HG02852 (cell line): ENCODE measurements at regions not wholly inside any gene's neighbourhood (a gene's known extent, or its start where the extent isn't known, plus 50 kb on each side); places are given as distances from the start of the nearest gene placed in this dataset.

Experiments used
- ATAC-seq: cut with Tn5 transposase; IDR thresholded peaks from one replicate; pipeline ENCODE4 v1.9.1; 2021; ENCODE audit warnings: mild to moderate bottlenecking, moderate library complexity; ENCODE audit not compliant: unreplicated experiment

DNA sequence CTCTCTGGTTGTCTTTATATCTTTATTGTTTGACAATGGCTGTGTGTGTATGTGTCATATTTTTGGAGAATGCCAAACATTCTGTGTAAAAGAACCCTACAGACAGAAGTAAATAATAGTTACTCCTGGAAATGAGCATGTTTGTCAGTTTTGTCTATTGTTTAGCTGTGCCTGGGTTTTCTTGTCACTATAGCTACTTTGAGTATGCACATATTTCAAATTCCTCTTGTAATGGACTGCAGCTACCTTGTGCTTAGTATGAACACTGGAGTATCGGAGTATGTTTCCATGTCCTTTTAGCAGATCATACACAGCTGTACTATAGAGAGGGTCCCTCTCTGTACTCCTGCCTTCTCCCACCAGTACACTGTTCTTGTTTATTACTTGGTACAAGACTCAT, 58.0 kb upstream of the DOCK10 start:
- ATAC-seq = no peak

DNA sequence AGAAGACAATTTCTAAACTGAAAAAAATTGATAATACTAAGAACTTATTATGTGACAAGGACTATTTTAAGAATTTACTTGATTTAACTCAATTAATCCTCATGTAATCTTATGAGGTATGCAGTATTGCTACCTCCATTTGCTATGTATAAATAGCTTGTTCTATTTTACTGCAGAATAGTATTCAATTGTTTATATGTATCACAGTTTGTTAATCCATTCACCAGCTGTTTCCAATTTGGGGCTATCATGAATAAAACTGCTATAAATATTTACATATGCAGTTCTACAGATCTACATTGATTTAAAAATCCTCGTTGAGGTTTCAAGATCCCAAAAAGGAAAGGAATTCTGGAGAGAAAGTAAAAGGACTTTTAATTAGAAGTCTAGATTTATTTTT, 54.8 kb upstream of the DOCK10 start:
- ATAC-seq = no peak
